Tibial artery (tissue), 4 donors: ENCODE measurements at regions not wholly inside any gene's neighbourhood (a gene's known extent, or its start where the extent isn't known, plus 50 kb on each side); places are given as distances from the start of the nearest gene placed in this dataset.
"Not testable (repeated sequence)": the region's sequence is repeated elsewhere in the genome, so short reads cannot be mapped to it uniquely, and the experiment has no call there.

ENCODE experiments used
- DNase-seq, 2 donors: peaks; one replicate each; pipeline ENCODE4 v3.0.0-alpha.2; 2019
- H3K27ac ChIP-seq, 2 donors: fragments of 200-600 bp; sonication (generic) in 1 of 2; 1 replicate in 1 of 2; 2 replicates in 1 of 2; pipeline ENCODE4 v1.5.1; 2018 to 2019; ENCODE audit warnings: mild to moderate bottlenecking in 1 of 2
- H3K27me3 ChIP-seq, 2 donors: fragments of 200-600 bp; sonication (generic) in 1 of 2; one replicate each; pipeline versions ENCODE4 v1.5.1 to v1.6.0; 2016 to 2019
- H3K36me3 ChIP-seq, 3 donors: fragments of 200-600 bp; sonication (generic) in 2 of 3; one replicate each; pipeline ENCODE4 v1.5.1; 2016 to 2019; ENCODE audit warnings: mild to moderate bottlenecking in 2 of 3
- H3K4me1 ChIP-seq, 4 donors: fragments of 200-600 bp; sonication (generic) in 2 of 4; 1 replicate in 3 of 4; 2 replicates in 1 of 4; pipeline ENCODE4 v1.5.1; 2016 to 2019
- H3K4me3 ChIP-seq, 2 donors: fragments of 200-600 bp; sonication (generic) in 1 of 2; 1 replicate in 1 of 2; 2 replicates in 1 of 2; pipeline ENCODE4 v1.5.1; 2018 to 2019; ENCODE audit warnings: mild to moderate bottlenecking in 2 of 2
- H3K9me3 ChIP-seq, 3 donors: fragments of 200-600 bp; sonication (generic) in 1 of 3; one replicate each; pipeline ENCODE4 v1.5.1; 2016 to 2019
- CTCF ChIP-seq, 2 experiments: fragments of 200-600 bp in 1 of 2; fragments of 450-650 bp in 1 of 2; IDR thresholded peaks; one replicate each; pipeline ENCODE4 v1.5.1; 2017 to 2019; ENCODE audit warnings: antibody characterized with exemption in 2 of 2, mild to moderate bottlenecking in 1 of 2, moderate library complexity in 1 of 2
- intact Hi-C: fragments of 100-400 bp; cut with DNase I; formaldehyde crosslinking; loops from one replicate; pipeline ENCODE4 v1.15.0; 2023; ENCODE audit warnings: low total_unique reads

- no peaks in the 10 kb centered on the region for H3K9me3 ChIP-seq
- intact Hi-C loops: no loop called here
- no peak overlapping the region for H3K4me3 ChIP-seq
- no peaks in the 10 kb centered on the region for H3K36me3 ChIP-seq
- peaks cover 0 to 15% (median 10%) of the 10 kb centered on the region in 4 donors for H3K4me1 ChIP-seq
- DNase-seq: no peak
- H3K27ac ChIP-seq: no peak overlapping the region
- no peak for TF ChIP-seq CTCF (IDR thresholded peaks at IDR 0.05)
- H3K27me3 ChIP-seq: no peaks in the 10 kb centered on the region
Observed at GRCh38 chr6:14887181-14887580, 358.7 kb upstream of the JARID2 start.

GRCh38 chr6:14887986-14888574, 357.8 kb upstream of the JARID2 start:
- Histone ChIP-seq H3K9me3 (no peaks in the 10 kb centered on the region), H3K27ac (no peak overlapping the region), H3K4me1 (peaks cover 0 to 8% (median 5%) of the 10 kb centered on the region in 4 donors), H3K27me3 (no peaks in the 10 kb centered on the region), H3K36me3 (no peaks in the 10 kb centered on the region), H3K4me3 (no peak overlapping the region)
- TF ChIP-seq CTCF (IDR thresholded peaks at IDR 0.05): no peak
- no peak for DNase-seq
- intact Hi-C loops: no loop called here

- H3K27me3 ChIP-seq: no peaks in the 10 kb centered on the region
- no peak overlapping the region for H3K27ac ChIP-seq
- no peaks in the 10 kb centered on the region for H3K36me3 ChIP-seq
- no peaks in the 10 kb centered on the region for H3K9me3 ChIP-seq
- H3K4me3 ChIP-seq: no peak overlapping the region
- peaks cover 0 to 3% (median 1%) of the 10 kb centered on the region in 4 donors for H3K4me1 ChIP-seq
- intact Hi-C loops: no loop called here
- no peak for TF ChIP-seq CTCF (IDR thresholded peaks at IDR 0.05)
- DNase-seq: no peak
Observed at GRCh38 chr6:14888575-14889000, 357.3 kb upstream of the JARID2 start.

- intact Hi-C loops: no loop called here
- Histone ChIP-seq H3K27me3 (no peaks in the 10 kb centered on the region), H3K36me3 (no peaks in the 10 kb centered on the region), H3K9me3 (no peaks in the 10 kb centered on the region), H3K4me1 (no peaks in the 10 kb centered on the region), H3K4me3 (no peak overlapping the region), H3K27ac (no peak overlapping the region)
- TF ChIP-seq CTCF (IDR thresholded peaks at IDR 0.05): no peak
- DNase-seq: no peak
Observed at GRCh38 chr6:14889188-14889587, 356.7 kb upstream of the JARID2 start.

- DNase-seq: no peak
- no peaks in the 10 kb centered on the region for H3K36me3 ChIP-seq
- intact Hi-C loops: no loop called here
- H3K9me3 ChIP-seq: no peaks in the 10 kb centered on the region
- H3K4me1 ChIP-seq: no peaks in the 10 kb centered on the region
- no peak overlapping the region for H3K4me3 ChIP-seq
- H3K27me3 ChIP-seq: no peaks in the 10 kb centered on the region
- no peak for TF ChIP-seq CTCF (IDR thresholded peaks at IDR 0.05)
- H3K27ac ChIP-seq: no peak overlapping the region
Observed at GRCh38 chr6:14889611-14890593, 356.0 kb upstream of the JARID2 start.

- intact Hi-C loops, H3K4me3 ChIP-seq, H3K4me1 ChIP-seq, H3K27ac ChIP-seq, H3K9me3 ChIP-seq, H3K27me3 ChIP-seq, DNase-seq, H3K36me3 ChIP-seq: not testable (repeated sequence)
Observed at GRCh38 chr6:14891820-14892375, 354.0 kb upstream of the JARID2 start.
